Sciatic nerve (tissue), 2 donors: ENCODE measurements at regions not wholly inside any gene's neighbourhood (a gene's known extent, or its start where the extent isn't known, plus 50 kb on each side); places are given as distances from the start of the nearest gene placed in this dataset.

Experiments
- ATAC-seq: fragments of 200-7000 bp; cut with Tn5 transposase; one replicate; pipeline ENCODE4 v1.9.1; 2020; ENCODE audit warnings: mild to moderate bottlenecking, moderate library complexity
- DNase-seq: peaks from one replicate; pipeline ENCODE4 v3.0.0-alpha.2; 2020; ENCODE audit warnings: low spot score
- intact Hi-C: fragments of 100-400 bp; cut with DNase I; formaldehyde crosslinking; loops from one replicate; pipeline ENCODE4 v1.14.2; 2022
- donor health status: DM: no; HTN: no; CAD: no.
- donor health status: DM: no; HTN: no; CAD: no.

DNA sequence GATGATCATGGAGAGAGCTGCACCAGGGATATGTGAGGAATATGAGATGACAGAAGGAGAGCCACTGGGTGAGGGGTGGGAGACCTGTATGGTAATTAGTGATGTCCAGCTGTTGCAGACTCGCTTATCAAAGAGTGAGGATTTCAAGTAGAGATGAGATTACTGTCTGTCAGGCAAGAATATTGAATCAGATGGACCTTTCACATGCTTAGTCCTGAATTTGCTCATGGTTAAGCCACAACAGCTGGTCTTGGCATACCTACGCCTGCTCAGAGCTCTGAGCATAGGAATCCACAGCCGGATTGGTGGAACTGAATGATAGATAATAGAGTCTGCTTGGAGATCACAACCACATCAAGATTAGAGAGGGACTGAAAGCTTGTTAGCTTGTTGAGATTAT is 115.2 kb upstream of the ARHGAP5 start:
- intact Hi-C loops: no loop called here
- ATAC-seq (no peak), DNase-seq (no peak)

DNA sequence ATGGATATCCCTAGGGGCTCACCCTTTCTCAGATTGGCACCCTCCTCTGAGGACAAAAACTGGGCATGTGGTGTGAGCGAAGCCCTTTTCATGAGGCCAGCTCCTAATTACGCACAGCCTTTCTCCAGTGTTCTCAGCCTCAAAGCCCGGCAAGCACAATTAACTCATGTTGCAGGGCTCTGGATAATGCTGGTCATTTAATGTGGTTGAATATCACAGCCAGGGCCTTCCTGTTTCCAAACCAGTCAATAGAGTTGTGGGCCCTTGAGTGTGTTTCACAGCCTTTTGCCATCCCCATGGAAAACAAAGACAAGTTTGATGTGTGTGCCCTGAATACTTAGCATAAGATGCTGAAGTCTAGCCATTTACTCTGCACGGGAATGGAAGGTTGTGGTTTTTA is 114.2 kb upstream of the ARHGAP5 start:
- no peak for DNase-seq

DNA sequence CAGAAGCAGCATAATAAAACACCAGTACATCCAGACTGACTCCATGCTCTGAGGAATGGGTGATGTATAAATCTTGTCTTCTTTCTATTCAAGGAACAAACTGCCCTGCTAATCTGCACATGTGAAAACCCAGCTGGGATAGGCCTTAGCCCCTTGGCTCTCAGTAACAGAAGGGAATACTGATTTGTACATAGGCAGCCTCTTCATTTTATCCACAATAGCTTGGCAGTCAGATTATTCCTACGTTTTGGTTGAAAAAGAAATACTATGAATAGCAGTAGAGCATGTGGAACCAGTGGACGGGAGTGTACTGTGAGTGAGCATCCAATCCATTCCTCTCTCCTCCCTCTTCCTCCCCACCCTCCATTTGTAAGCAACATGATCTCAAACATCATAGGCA is 113.5 kb upstream of the ARHGAP5 start:
- intact Hi-C loops: no loop called here
- no peak for DNase-seq

More for the DNA sequence above, 114.2 kb upstream of the ARHGAP5 start:
- intact Hi-C loops: no loop called here
- ATAC-seq: no peak

DNA sequence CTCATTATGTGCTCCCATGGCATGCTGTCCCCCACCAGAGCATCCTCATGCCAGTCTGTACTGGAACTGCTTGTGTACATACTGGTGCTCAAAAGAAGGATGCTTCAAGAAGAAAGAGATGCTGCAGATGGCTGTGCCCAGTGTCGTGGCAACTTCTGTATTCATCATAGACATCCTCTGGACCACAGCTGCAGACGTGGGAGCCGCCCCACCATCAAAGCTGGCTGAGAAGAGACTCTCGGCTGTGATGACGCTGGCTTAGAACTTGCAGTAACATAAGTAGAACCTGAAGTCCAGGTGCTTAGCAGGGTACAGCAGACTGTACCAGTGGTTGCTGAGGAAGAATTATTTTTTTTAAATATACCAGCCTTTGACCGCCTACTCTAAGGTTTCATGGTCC is 112.6 kb upstream of the ARHGAP5 start:
- intact Hi-C loops: no loop called here
- ATAC-seq (no peak), DNase-seq (no peak)

More for the DNA sequence above, 113.5 kb upstream of the ARHGAP5 start:
- ATAC-seq: no peak

DNA sequence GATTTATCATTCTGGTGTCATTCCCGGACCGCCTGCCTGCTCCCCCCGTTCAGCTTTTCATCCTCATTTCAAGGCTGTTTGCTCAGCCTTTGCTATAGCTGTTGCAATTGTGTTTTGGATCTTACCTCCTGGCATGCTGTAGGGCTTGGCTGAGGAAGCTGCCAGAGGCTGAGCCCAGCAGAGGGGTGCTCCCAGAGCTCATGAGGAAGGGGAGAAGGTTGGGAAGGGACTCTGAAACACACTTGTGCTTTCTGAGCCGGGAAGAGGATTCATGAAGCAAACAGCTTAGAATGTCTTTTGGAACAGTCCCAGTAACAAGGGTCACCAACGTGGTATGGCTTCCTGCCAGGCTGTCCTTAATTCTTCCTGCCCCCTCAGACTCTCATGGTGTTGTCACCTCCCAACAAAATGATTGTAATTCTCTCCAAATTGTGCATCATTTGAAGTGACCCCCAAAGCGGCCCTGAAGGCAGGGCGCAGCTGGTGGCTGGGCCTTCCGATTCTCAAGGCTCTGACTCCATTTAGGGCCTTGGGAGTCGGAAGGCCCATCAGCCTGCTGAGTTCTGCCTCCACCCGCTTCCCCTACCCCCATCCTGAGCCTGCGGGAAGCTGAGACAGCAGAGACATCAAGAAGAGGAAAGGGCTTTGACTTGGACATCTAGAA is 111.9 kb upstream of the ARHGAP5 start:
- intact Hi-C loops: no loop called here
- ATAC-seq (peak; percentile 18), DNase-seq (no peak)

DNA sequence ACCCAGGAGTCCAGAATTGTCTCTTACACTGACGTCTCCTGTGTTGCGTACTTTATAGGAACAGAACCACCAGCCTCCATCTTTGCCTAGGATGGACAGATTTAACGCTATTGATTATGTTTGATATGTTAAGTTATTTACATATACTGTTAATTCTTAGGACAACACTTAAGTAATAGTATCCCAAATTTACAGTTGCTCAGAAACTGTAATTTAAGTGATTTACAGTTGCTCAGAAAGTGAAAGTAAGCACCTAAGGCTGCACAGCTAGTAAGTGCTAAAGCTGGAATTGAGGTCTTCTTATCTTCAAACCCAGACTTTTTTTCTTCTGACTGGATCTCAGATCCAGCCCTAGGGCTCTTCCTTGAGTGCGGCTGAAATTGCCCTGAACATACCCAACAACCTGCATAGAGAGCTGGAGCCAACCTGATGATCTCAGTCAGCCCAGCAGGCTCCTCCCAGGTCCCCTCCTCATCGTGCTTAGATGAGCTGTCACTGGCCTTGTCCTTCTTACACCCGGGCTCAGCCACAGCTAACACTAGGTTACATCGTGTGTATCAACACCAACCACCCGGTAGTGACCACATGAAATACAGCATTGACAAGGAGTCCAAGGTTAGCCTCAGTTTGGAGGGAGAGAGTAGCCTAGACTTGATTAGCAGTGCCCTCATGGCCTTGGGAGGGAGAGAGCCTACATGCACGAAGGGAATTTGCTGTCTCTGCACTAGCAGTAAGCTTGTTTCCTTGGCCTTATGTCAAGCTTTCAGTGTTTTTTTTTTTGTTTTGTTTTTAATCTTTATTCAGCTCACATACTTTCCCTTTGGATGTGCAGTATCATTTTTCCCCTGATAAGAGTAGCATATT is 111.1 kb upstream of the ARHGAP5 start:
- DNase-seq (no peak), ATAC-seq (peak; percentile 25)
- intact Hi-C loops: no loop called here

DNA sequence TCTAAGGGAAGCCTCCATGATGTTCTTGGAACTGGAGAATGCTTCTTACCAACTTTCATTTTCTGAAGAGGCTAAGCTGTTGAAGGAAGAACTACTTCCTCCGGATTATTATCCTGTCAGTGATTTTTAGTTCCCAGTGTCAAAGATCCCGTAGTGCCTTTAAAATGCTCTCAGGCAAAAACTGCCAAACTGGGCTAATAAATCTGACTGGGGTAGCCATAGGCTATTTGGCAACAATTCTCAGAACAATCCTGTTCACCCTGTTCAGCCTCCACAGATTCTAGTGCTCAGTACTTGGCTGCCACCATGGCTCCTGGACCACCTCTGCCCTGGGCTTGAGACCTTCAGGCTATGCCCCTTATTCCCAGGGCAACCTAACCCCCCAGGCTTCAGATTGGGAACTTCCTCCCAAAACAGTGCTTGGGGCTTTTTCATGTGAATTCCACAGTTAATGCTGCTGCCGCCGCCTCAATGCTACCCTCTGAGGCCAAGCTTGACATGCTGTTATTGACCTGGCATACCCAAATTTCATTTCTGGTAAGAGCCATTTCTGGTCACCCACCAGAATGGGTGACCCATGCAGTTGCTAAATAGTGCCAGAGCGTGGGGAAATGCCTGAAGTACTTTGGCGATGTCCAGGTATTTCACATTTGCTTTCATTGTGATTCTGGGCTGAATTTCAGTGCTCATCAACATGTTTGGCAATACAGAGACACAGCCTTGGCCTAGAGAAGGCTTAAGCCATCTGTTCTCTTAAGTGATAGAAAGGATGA is 110.0 kb upstream of the ARHGAP5 start:
- intact Hi-C loops: no loop called here
- DNase-seq (no peak), ATAC-seq (peak; percentile 73)

DNA sequence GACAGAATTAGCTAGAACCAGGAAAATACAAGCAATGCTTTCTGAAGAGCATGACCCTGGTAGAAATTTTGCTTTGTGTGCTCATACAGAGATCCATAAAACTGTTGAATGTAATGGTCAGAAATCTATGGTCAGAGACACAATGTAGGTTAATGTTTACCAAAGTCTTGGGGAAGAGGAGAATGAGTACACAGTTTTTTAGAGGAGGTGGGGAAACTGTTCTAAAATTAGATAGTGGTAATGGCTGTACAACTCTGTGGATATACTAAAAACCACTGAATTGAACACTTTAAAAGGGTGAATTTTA is 109.5 kb upstream of the ARHGAP5 start:
- DNase-seq (no peak), ATAC-seq (no peak)
- intact Hi-C loops: no loop called here

DNA sequence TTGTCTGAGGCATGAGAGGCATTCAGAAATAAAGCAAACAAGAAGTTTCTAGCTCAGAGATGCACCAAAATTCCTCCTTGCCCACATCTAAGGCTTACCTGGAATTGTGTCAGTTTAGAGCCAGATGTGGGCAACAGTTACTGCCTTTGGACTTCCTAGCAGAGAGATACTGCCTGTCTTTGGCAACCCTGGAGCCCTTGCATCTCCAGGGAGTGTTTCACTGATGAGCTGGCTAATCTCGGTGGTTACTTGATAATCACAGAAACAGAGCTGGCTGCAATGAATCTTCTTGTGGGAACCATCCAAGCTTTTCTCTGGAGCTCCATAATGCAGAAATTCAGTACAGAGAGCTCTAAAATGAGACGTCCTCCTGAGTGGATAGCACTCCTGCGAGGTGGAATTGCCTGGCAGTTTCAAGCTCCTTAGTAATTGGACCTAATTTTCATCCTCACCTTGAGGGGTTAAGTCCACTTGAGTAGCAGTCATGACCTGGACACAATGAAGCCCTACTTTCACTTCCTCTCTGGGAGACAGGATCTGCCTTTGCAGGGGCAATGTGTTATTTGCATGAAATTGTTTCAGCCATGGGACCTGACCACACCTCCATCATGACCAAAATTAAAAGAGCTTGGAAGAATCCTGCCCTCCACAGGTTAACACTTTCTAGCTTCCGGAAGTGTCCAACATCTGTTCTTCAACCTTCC is 108.8 kb upstream of the ARHGAP5 start:
- intact Hi-C loops: no loop called here
- ATAC-seq (peak; percentile 22), DNase-seq (no peak)

DNA sequence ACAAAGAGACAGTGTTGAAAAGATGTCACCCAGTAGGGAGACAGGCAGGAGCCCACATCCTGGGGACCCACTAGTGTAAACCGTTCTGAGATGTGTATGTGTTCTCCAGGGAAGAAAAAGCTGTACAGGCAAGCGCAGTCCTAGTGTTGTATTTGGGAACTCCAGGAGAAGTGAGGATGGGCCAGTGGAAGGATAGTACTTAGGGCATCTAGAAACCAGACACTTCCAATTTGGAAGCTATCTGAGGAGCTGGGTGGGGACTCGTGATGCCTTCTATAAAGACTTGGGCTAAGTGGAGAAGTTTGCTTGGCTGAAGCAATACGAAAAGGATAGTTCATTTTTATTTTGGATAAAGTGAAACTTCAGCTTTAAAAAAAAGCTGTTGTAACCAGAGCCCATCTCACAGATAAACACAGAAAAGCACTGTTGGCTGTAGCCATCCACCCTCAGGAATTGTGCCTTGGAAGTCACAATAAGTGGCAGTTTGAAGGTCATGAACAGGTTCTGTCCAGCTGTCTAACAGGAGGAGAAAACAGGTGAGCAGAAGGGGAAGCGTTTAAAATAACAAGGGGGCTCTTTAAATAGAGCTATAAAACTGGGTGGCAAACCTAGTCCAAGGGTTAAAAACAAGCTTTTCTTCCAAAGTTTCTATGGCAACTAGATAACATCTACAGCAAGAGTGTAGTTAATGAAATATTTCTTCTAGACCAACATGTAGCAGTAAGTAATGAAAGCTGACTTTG is 108.0 kb upstream of the ARHGAP5 start:
- ATAC-seq (peak; percentile 75), DNase-seq (no peak)
- intact Hi-C loops: no loop called here

DNA sequence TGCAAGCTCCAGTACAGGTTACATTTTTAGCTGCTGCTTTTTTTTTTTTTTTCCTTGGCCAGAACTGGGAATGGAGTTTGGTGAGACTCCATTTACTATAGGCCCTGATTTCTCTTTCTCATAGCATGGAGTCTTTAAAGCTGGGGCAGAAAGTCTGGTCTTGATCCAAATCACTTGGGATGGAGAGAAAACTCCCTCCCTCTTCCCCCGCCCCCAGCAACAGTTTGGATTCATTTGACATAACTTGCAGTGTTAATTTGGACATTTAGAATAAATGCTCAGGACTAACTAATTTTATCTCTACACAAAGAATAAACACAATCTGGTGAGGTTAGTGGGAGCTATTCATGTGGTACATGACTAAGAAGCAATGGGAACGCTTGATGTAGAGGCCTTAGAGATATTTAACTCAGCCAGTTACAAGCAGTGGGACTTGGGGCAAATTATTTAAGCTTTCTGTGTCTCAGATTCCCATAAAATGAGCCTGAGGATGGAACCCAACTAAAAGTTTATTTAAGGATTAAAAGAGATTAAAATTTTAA is 107.3 kb upstream of the ARHGAP5 start:
- ATAC-seq (no peak), DNase-seq (no peak)
- intact Hi-C loops: no loop called here

DNA sequence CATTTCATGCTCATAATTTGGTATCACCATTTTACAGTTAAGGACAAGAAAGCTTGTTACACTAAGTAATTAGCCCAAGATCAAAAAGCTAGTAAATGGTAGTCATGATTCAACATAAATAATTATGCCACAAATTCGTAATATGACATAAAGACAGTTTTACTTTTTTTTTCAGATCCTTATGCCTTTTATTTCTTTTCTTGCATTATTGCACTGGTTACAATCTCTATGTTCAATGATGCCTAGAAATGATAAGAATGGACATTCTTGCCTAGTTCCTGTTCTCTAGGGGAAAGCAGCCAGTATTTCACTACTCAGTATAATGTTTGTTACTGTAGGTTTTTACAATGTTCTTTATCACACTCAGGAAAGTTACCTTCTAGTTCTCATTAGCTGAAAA is 106.4 kb upstream of the ARHGAP5 start:
- intact Hi-C loops: no loop called here
- ATAC-seq (no peak), DNase-seq (no peak)

DNA sequence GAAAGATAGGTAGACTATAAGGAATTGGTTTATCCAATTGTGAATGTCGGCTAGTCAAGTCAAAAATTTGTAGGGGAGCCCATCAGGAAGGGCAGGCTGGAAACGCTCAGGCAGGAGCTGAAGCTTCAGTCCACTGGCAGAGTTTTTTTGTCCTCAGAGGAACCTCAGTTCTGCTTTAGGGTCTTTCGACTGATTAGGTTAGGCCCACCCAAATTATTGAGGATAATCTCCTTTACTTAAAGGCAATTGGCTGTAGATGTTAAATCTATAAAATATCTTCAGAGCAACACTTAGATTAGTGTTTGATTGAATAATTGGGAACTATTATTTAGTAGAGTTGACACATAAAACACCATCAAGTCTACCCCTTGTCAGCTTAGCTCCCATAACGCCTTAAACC is 105.5 kb upstream of the ARHGAP5 start:
- ATAC-seq: no peak
- intact Hi-C loops: no loop called here
- DNase-seq: no peak

DNA sequence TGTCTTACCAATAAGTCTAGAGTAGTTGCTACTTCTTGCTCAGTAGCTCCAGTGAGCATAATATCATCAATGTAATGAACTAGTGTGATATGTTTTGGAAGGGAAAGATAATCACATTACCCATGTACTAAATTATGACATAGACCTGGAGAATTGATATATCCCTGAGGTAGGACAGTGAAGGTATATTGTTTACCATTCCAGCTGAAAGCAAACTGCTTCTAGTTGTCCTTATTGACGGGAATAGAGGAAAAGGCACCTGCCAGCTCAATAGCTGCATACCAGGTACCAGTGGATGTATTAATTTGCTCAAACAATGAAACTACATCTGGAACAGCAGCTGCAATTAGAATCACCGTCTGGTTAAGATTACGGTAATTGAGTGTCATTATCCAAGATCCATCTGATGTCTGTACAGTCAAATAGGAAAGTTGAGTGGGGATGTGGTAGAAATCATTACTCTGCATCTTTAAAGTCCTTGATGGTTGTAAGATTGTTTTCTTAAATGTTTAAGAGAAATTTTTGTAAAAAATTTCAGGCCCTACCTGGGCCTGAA is 100.0 kb upstream of the ARHGAP5 start:
- ATAC-seq (no peak), DNase-seq (no peak)
- intact Hi-C loops: no loop called here

DNA sequence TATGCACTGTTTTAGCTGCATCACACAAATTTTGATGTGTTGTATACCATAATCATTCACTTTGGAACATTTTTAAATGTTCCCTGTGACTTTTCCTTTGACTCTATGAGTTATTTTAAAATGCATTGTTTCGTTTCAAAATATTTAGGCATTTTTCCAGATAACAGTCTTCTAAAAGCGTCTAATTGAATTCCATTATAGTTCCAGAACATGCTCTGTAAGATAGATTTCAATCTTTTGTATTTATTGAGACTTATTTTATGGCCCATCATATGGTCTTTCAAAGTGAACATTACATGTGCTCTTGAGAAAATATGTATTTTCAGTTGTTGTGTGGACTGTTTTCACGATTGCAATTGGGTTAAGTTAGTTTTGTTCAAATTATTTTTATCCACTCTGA is 98.7 kb upstream of the ARHGAP5 start:
- intact Hi-C loops: no loop called here
- no peak for DNase-seq
- no peak for ATAC-seq

DNA sequence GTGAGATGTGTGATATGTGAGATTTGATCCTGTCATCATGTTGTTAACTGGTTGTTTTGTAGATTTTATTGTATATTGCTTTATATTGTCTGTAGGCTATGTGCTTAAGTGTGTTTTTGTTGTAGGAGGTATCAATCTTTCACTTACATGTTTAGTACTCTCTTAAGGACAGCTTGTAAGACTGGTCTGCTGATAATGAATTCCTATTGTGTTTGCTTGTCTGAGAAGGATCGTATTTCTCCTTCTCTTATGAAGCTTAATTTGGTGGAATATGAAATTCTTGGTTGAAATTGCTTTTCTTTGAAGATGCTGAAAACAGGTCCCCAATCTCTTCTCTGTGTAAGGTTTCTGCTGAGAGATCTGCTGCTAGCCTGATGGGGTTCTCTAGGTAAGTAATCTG is 94.5 kb upstream of the ARHGAP5 start:
- intact Hi-C loops: no loop called here

DNA sequence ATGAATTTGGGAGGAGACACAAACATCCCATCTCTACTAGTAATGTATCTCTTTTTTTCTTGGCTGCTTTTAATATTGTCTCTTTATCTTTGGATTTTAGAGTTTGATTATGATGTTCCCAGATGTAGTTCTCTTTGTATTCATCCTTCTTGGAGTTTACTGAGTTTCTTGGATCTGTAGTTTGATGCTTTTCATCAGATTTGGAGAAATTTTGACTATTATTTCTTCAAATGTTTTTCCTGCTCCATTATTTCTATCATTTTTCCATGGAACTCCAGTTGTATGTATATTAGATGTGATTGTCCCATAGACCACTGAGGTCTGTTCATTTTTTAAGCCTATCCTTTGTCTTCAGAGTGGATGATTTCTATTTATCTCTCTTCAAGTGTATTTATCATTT is 90.7 kb upstream of the ARHGAP5 start:
- intact Hi-C loops: loop anchor here (5.0 kb wide), 1 partner anchor 394 kb away; no protein-coding TSS in a partner anchor
- no peak for ATAC-seq
- no peak for DNase-seq

More for the DNA sequence above, 94.5 kb upstream of the ARHGAP5 start:
- ATAC-seq (no peak), DNase-seq (no peak)

DNA sequence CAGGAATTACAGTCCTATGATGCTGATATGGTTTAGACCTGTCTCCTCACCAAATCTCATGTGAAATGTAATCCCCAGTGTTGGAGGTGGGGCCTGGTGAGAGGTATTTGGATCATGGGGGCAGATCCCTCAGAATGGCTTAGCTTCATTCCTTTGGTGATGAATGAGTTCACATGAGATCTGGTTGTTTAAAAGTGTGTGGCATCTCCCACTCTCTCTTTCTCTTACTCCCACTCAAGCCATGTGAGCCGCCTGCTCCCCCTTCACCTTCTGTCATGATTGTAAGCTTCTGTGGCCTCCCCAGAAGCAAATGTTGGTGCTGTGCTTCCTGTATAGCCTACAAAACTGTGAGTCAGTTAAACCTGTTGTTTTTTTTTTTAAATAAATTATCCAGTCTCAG is 89.4 kb upstream of the ARHGAP5 start:
- ATAC-seq (no peak), DNase-seq (no peak)
- intact Hi-C loops: loop anchor here (5.0 kb wide), 1 partner anchor 395 kb away; no protein-coding TSS in a partner anchor
